Tibial nerve (tissue), 4 donors: ENCODE measurements at regions not wholly inside any gene's neighbourhood (a gene's known extent, or its start where the extent isn't known, plus 50 kb on each side); places are given as distances from the start of the nearest gene placed in this dataset.

Source experiments
- DNase-seq, 2 donors: peaks; one replicate each; pipeline ENCODE4 v3.0.0-alpha.2; 2019; ENCODE audit warnings: low spot score in 2 of 2
- H3K27ac ChIP-seq, 4 donors: fragments of 200-600 bp; sonication (generic) in 3 of 4; one replicate each; pipeline ENCODE4 v1.5.1; 2017 to 2019; ENCODE audit warnings: mild to moderate bottlenecking in 1 of 4
- H3K27me3 ChIP-seq, 2 donors: fragments of 200-600 bp; sonication (generic) in 1 of 2; one replicate each; pipeline versions ENCODE4 v1.5.1 to v1.6.0; 2017 to 2019
- H3K36me3 ChIP-seq, 3 donors: fragments of 200-600 bp; sonication (generic); one replicate each; pipeline ENCODE4 v1.5.1; 2018 to 2019
- H3K4me1 ChIP-seq, 4 donors: fragments of 200-600 bp; sonication (generic) in 3 of 4; one replicate each; pipeline ENCODE4 v1.5.1; 2017 to 2019
- H3K4me3 ChIP-seq, 4 donors: fragments of 200-600 bp; sonication (generic) in 3 of 4; one replicate each; pipeline ENCODE4 v1.5.1; 2017 to 2019; ENCODE audit warnings: mild to moderate bottlenecking in 1 of 4, moderate library complexity in 1 of 4
- H3K9me3 ChIP-seq, 4 donors: fragments of 200-600 bp; sonication (generic) in 3 of 4; one replicate each; pipeline ENCODE4 v1.5.1; 2017 to 2019
- EP300 ChIP-seq, 2 donors: sonication (generic); formaldehyde crosslinking; IDR thresholded peaks; one replicate each; pipeline ENCODE4 v1.6.1; 2017; ENCODE audit warnings: antibody characterized with exemption in 2 of 2, mild to moderate bottlenecking in 1 of 2
- POLR2A ChIP-seq, 2 donors: fragments of 450-650 bp; IDR thresholded peaks; one replicate each; pipeline ENCODE4 v1.6.1; 2017; ENCODE audit warnings: antibody characterized with exemption in 2 of 2, mild to moderate bottlenecking in 2 of 2, moderate library complexity in 2 of 2
- WGBS, 2 donors: methylation state at CpG; one replicate each; pipeline ENCODE4 v1.1.5; 2018; 5-methylcytosine and 5-hydroxymethylcytosine counted together
- TF ChIP-seq, protein P1 (sequence below), 5 experiments: fragments of 200-600 bp in 3 of 5; fragments of 450-650 bp in 2 of 5; sonication (generic) in 3 of 5; IDR thresholded peaks; one replicate each; pipeline ENCODE4 v1.5.1; 2016 to 2019; ENCODE audit warnings: antibody characterized with exemption in 5 of 5, mild to moderate bottlenecking in 3 of 5, moderate library complexity in 2 of 5

DNA sequence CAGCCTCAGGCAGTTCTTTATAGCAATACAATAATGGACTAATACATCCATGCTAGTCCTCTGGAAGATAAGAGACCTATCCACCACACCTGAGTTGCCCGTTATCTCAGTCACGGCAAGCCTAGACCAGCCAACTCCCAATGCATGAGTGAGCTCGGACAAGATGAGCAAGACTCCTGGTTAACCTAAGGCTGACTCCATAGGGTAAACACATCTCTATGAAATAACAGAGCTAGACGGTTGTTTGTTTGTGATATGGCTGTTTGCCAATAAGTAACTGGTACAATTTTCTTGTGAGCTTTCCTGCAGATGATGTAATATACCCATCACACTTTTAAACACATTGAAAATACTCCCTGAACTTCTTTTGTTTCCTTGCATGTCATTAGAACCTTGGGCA is 70.6 kb upstream of the PHACTR1 start:
- H3K27me3 ChIP-seq = no peaks in the 10 kb centered on the region
- H3K4me3 ChIP-seq = no peak overlapping the region
- H3K27ac ChIP-seq = no peak overlapping the region
- no peak for DNase-seq
- WGBS, 2 donors = 74 to 75% methylated on average over 4 of the region's 4 CpGs
- H3K9me3 ChIP-seq = peaks cover 0 to 6% (median 2%) of the 10 kb centered on the region in 4 donors
- no peaks in the 10 kb centered on the region for H3K36me3 ChIP-seq
- TF ChIP-seq, protein P1, sequence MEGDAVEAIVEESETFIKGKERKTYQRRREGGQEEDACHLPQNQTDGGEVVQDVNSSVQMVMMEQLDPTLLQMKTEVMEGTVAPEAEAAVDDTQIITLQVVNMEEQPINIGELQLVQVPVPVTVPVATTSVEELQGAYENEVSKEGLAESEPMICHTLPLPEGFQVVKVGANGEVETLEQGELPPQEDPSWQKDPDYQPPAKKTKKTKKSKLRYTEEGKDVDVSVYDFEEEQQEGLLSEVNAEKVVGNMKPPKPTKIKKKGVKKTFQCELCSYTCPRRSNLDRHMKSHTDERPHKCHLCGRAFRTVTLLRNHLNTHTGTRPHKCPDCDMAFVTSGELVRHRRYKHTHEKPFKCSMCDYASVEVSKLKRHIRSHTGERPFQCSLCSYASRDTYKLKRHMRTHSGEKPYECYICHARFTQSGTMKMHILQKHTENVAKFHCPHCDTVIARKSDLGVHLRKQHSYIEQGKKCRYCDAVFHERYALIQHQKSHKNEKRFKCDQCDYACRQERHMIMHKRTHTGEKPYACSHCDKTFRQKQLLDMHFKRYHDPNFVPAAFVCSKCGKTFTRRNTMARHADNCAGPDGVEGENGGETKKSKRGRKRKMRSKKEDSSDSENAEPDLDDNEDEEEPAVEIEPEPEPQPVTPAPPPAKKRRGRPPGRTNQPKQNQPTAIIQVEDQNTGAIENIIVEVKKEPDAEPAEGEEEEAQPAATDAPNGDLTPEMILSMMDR (IDR thresholded peaks at IDR 0.05) = no peak
- TF ChIP-seq POLR2A (IDR thresholded peaks at IDR 0.05) = no peak
- TF ChIP-seq EP300 (IDR thresholded peaks at IDR 0.05) = no peak
- no peaks in the 10 kb centered on the region for H3K4me1 ChIP-seq

DNA sequence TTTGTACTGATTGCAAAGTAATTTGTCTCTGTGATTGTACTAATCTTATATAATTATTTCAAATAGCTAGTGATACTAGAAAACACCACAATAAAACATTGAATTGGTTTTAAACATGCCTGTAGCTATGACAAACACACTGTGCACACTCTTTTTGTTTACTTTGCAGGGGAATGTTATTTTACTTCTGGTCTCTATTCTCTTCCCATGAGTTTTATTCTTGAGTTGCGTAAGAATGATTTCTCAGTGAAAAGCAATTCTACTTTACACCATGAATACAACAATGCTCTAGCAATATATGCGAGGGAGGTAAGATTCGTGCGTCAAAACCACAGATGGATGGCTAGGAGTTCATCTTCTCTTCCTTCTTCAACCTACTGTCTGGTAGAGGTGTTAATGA is 68.4 kb upstream of the PHACTR1 start:
- DNase-seq = no peak
- Histone ChIP-seq H3K27ac (no peak overlapping the region), H3K9me3 (peaks cover 0 to 3% (median 0%) of the 10 kb centered on the region in 4 donors), H3K4me3 (no peak overlapping the region), H3K36me3 (no peaks in the 10 kb centered on the region), H3K27me3 (no peaks in the 10 kb centered on the region), H3K4me1 (no peaks in the 10 kb centered on the region)
- TF ChIP-seq EP300 (IDR thresholded peaks at IDR 0.05) (no peak), POLR2A (IDR thresholded peaks at IDR 0.05) (no peak)
- TF ChIP-seq, protein P1 (IDR thresholded peaks at IDR 0.05) = no peak
- 80 to 84% methylated on average over 4 of the region's 4 CpGs for WGBS, 2 donors

DNA sequence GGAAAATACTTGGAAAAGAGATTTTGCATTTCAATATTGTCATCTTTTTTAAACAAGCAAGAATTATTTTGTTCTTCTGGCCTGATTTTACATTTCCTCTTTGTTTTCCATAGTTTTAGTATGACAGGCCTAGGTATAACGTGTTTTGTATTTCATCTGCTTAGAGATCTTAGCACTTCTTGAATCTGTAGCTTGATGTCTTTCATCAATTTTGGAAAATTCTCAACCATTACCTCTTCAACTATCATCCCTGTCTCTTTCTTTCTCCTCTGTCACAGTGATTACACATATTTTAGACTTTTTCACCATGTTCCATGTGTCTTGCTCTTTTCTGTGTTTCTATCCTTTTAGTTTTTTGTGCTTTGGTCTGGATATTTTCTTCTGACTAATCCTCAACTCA is 67.2 kb upstream of the PHACTR1 start:
- WGBS, 2 donors = 91% methylated on average over 1 of the region's 1 CpG
- Histone ChIP-seq H3K9me3 (peaks cover 0 to 3% (median 0%) of the 10 kb centered on the region in 4 donors), H3K36me3 (no peaks in the 10 kb centered on the region), H3K4me1 (no peaks in the 10 kb centered on the region), H3K27ac (no peak overlapping the region), H3K27me3 (no peaks in the 10 kb centered on the region), H3K4me3 (no peak overlapping the region)
- no peak for DNase-seq
- TF ChIP-seq, protein P1 (IDR thresholded peaks at IDR 0.05) = no peak
- no peak for TF ChIP-seq POLR2A (IDR thresholded peaks at IDR 0.05)
- TF ChIP-seq EP300 (IDR thresholded peaks at IDR 0.05) = no peak

DNA sequence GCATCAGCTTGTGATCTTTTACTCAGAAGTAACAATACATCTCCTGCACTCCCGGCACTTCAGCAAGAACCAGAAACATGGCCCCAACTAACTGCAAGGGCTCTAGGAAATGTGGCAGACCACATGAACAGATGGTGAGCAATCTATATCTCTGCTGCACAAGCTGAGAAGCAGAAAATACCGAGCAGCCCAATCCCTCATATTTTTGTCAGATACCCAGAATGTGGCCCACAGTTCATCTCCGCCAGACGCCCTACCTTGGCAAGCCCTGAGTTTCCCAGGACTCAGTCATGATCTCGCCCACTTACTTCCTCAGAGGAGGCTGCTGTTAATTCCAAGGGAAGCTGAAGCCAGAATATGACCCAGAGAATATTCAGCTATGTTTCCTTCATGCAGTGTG is 63.1 kb upstream of the PHACTR1 start:
- DNase-seq = no peak
- no peaks in the 10 kb centered on the region for H3K27me3 ChIP-seq
- WGBS, 2 donors = 45 to 61% methylated on average over 5 of the region's 5 CpGs
- TF ChIP-seq EP300 (IDR thresholded peaks at IDR 0.05) (no peak), POLR2A (IDR thresholded peaks at IDR 0.05) (no peak)
- TF ChIP-seq, protein P1 (IDR thresholded peaks at IDR 0.05) = no peak
- no peak overlapping the region for H3K4me3 ChIP-seq
- peaks cover 0 to 3% (median 0%) of the 10 kb centered on the region in 4 donors for H3K9me3 ChIP-seq
- H3K27ac ChIP-seq = no peak overlapping the region
- no peaks in the 10 kb centered on the region for H3K36me3 ChIP-seq
- peaks cover 0 to 5% (median 0%) of the 10 kb centered on the region in 4 donors for H3K4me1 ChIP-seq

DNA sequence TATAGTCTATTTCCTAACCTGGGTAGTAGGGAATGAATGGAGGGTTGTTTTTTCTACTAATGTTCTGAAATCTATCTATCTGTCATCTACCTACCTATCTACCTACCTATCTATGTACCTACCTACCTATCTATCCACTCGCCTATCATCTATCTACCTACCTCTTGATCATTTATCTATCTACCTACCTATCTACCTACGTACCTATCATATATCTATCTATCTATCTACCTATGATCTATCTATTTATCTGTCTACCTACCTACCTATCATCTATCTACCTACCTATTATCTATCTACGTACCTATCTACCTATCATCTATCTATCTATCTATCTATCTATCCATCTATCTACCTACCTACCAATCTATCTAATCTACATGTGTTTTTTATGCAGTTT is 62.5 kb upstream of the PHACTR1 start:
- Histone ChIP-seq H3K4me3 (no peak overlapping the region), H3K27ac (no peak overlapping the region), H3K4me1 (peaks cover 0 to 5% (median 0%) of the 10 kb centered on the region in 4 donors), H3K9me3 (peaks cover 0 to 3% (median 0%) of the 10 kb centered on the region in 4 donors), H3K36me3 (no peaks in the 10 kb centered on the region), H3K27me3 (no peaks in the 10 kb centered on the region)
- TF ChIP-seq, protein P1 (IDR thresholded peaks at IDR 0.05) = no peak
- TF ChIP-seq EP300 (IDR thresholded peaks at IDR 0.05) (no peak), POLR2A (IDR thresholded peaks at IDR 0.05) (no peak)
- 63 to 81% methylated on average over 3 of the region's 3 CpGs for WGBS, 2 donors
- no peak for DNase-seq
